NOMO-1 treated with DMSO at 0.1 percent for 48 hours (cell line): ENCODE measurements at regions not wholly inside any gene's neighbourhood (a gene's known extent, or its start where the extent isn't known, plus 50 kb on each side); places are given as distances from the start of the nearest gene placed in this dataset.
"Not testable (repeated sequence)": the region's sequence is repeated elsewhere in the genome, so short reads cannot be mapped to it uniquely, and the experiment has no call there.

Source experiments
- DNase-seq: peaks from one replicate; lab custom pipeline; 2025; ENCODE audit not compliant: unreplicated experiment; lab: John Stamatoyannopoulos, UW

GRCh38 chr6:76856065-76856464 lies 607.2 kb downstream of the HTR1B start:
- DNase-seq: no peak

DNA sequence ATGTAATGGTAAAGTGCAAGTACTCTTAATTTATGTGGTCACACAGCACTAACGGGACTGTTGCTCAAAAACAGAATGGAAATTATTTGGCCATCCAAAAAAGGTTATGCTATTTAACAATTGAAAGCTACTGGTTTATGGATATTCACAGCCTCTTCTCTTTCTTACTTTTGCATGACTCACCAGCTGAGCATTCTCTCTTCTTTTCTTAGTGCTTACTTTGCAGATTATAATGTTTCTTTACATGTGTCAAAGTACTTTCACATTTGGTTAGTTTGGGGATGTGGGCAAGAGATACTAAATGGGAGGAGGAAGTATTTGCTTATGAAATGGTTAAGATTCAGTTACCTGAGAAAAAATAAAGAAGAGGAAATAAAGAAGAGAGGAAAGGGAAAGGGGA lies 610.5 kb downstream of the HTR1B start:
- no peak for DNase-seq

- DNase-seq: not testable (repeated sequence)
Measured at GRCh38 chr6:76849274-76849970, 613.9 kb downstream of the HTR1B start.

GRCh38 chr6:76843054-76843822 lies 620.1 kb downstream of the HTR1B start:
- no peak for DNase-seq

GRCh38 chr6:76840865-76841264 lies 622.4 kb downstream of the HTR1B start:
- no peak for DNase-seq

- DNase-seq: no peak
Measured at GRCh38 chr6:76840041-76840745, 623.1 kb downstream of the HTR1B start.

GRCh38 chr6:76839505-76839904 lies 623.8 kb downstream of the HTR1B start:
- DNase-seq: no peak

DNA sequence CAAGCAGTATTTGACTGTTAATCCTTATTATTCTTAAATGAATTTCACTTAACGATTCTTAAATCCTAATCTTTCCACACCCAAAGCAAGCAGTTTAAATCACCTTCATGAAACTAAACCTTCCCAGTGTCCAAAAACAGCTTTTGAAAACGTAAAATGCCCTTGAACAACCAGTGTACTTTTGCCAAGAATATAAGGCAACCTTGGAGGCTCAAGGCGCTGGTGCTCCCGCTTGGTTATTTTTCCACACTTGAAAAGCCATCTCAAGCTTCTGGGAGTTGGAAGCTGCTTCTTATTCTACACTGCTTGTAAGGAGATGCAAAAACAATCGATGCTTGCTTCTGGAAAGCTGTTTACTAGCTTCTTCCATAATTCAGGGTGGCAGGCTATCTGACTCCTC lies 625.7 kb downstream of the HTR1B start:
- DNase-seq: no peak

DNA sequence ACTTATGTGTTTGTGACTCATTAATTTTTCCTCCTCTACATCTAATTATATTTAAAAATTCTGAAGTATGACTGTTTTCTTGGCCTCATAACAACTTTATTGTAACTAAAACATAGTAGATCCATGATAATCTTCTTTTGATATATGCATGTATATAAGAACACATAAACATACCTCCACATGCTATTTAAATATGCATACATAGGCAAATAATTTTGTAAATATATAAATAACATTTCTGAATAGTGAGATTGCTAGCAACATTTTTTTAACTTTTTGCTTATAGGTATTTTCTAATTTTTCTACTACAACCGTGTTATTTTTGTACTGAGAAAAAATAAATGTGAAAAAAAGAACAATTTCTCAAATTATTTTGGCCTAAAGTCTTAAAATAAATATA lies 627.6 kb downstream of the HTR1B start:
- no peak for DNase-seq

- no peak for DNase-seq
Measured at GRCh38 chr6:76835293-76835692, 628.0 kb downstream of the HTR1B start.

DNA sequence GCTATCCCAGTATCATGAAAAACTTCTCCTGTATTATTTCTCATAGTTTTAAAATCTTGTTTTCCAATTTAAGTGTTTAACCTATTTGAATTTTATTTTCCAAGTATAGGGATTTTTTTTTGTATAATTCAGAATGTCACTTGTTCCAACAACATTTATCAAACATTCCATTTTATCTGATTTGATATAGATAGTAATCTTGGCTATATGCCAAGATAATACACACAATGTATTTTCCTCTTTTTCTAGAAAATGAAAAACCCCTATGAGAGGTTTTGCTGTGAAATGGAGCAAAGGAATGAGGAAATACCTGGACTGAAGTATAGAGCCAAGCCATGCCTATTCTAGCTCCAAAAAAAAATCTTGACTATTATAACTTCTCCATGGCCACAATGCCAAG lies 628.9 kb downstream of the HTR1B start:
- no peak for DNase-seq

GRCh38 chr6:76831299-76831698 lies 632.0 kb downstream of the HTR1B start:
- DNase-seq: no peak

DNA sequence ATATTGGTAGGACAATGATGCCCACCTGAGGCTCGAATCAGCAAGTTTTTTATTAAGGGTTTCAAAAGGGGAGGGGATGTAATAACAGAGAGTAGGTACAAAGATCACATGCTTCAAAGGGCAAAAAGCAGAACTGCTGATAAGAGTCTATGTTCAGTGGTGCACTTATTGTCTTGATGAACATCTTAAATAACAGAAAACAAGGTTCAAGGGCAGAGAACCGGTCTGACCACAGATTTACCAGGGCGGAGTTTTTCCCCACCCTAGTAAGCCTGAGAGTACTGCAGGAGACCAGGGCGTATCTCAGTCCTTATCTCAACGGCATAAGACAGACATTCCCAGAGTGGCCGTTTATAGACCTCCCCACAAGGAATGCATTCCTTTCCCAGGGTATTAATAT lies 639.7 kb downstream of the HTR1B start:
- not testable (repeated sequence) for DNase-seq

- DNase-seq: no peak
Measured at GRCh38 chr6:76818451-76818850, 644.8 kb downstream of the HTR1B start.

- no peak for DNase-seq
Measured at GRCh38 chr6:76817429-76817828, 645.9 kb downstream of the HTR1B start.

DNA sequence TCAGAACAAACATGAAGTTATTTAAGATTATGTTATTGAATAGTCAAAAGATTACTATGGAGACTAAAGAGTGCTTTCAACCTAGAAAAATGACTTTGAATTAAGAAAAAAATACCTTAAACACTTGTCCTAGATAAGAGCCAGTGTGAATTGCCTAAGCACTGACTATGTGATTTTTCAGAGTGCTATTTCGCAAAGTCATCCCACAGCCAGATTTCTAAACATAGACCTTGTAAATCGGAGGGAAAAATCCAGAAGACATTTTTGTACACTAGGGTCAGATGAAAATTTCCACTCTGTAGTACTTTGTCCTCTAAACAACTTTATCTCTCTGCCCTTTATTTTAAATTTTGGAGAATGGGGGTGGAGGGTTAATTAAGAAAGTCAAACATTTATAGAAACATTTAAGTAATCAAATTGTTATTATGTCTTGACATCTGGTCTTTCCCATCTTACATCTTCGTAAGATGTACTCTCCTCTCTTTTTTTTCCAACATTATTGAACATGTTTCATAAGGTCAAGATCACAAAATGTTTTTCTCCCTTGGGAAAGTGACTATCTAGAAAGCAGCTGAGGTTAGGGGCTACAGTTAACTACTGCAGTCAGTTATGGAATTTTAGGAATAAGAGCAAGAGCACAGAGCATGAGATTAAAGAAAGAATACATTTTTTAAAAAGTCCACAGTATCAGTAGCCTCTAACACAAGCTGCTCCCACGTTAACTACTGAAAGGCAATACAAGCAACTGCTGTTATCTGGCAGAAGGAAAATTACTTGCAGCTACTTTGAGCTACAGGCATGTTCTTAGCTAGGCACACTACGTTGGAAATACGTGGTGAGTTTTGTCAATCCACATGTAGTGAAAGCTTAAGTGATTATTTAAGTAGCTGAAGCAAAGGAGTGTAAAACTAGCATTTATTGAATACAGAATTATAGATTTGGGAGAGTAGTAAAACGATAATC lies 648.5 kb downstream of the HTR1B start:
- no peak for DNase-seq

- DNase-seq: no peak
Measured at GRCh38 chr6:76810286-76810685, 653.0 kb downstream of the HTR1B start.

GRCh38 chr6:76803038-76803580 lies 660.2 kb downstream of the HTR1B start:
- no peak for DNase-seq

GRCh38 chr6:76792394-76792793 lies 670.9 kb downstream of the HTR1B start:
- DNase-seq: no peak

DNA sequence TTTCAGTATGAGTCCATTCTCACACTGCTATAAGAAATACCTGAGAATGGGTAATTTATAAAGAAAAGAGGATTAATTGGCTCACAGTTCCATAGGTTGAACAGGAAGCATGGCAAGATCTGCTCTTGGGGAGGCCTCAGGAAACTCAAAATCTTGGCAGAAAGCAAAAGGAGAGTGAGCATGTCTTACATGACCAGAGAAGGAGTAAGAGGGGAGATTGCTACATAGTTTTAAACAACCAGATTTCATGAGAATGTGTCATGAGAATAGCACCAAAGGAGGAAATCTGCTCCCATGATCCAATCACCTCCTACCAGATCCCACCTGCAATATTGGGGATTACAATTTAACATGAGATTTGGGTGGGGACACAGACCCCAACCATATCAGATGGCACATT lies 672.4 kb downstream of the HTR1B start:
- DNase-seq: no peak
